Astrocyte (in vitro differentiated cells and primary cell): ENCODE measurements at regions not wholly inside any gene's neighbourhood (a gene's known extent, or its start where the extent isn't known, plus 50 kb on each side); places are given as distances from the start of the nearest gene placed in this dataset.

Experiments used
- CTCF ChIP-seq: IDR thresholded peaks from 2 replicates; pipeline ENCODE4 v1.5.1; 2011; ENCODE audit warnings: low read depth, mild to moderate bottlenecking, inconsistent platforms, low read length, moderate library complexity; ENCODE audit not compliant: insufficient read depth
- EZH2 ChIP-seq: IDR thresholded peaks from 2 replicates; pipeline ENCODE4 v1.6.1; 2012; ENCODE audit warnings: mild to moderate bottlenecking, low read length, inconsistent platforms; ENCODE audit not compliant: insufficient read depth

DNA sequence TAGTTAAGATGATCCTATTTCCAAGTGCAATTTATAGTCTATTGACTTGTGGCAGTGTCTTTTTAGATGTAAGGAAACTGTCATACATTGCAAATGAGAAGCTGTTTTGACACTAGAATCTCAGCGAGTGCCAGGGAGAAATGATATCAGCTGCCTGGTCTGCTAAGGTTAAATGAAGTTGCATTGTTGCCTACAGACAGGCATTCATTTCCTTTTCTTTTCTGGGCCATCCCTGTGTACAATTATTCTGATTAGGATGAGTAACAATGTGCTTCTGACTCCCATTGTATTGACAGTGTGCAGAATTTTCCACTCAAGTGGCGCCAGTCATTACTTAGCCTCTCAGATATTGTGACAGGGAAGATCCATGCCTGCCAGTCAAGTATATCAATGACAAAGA, 231.2 kb downstream of the GPAT3 start:
- TF ChIP-seq CTCF (no peak), EZH2 (no peak)
